WI38 (cell line): ENCODE measurements at regions not wholly inside any gene's neighbourhood (a gene's known extent, or its start where the extent isn't known, plus 50 kb on each side); places are given as distances from the start of the nearest gene placed in this dataset.

ENCODE experiments used
- H3K4me3 ChIP-seq: 2 replicates; pipeline ENCODE4 v1.5.1; 2011; ENCODE audit warnings: low read depth, mild to moderate bottlenecking, control low read depth, low read length
- TF ChIP-seq, protein P1 (sequence below): IDR thresholded peaks from 2 replicates; pipeline ENCODE4 v1.5.1; 2012; ENCODE audit warnings: low read depth, mild to moderate bottlenecking, control low read depth, low read length

GRCh38 chr5:155684417-155684816 lies 642.5 kb upstream of the SGCD start:
- H3K4me3 ChIP-seq: no peak overlapping the region
- TF ChIP-seq, protein P1, sequence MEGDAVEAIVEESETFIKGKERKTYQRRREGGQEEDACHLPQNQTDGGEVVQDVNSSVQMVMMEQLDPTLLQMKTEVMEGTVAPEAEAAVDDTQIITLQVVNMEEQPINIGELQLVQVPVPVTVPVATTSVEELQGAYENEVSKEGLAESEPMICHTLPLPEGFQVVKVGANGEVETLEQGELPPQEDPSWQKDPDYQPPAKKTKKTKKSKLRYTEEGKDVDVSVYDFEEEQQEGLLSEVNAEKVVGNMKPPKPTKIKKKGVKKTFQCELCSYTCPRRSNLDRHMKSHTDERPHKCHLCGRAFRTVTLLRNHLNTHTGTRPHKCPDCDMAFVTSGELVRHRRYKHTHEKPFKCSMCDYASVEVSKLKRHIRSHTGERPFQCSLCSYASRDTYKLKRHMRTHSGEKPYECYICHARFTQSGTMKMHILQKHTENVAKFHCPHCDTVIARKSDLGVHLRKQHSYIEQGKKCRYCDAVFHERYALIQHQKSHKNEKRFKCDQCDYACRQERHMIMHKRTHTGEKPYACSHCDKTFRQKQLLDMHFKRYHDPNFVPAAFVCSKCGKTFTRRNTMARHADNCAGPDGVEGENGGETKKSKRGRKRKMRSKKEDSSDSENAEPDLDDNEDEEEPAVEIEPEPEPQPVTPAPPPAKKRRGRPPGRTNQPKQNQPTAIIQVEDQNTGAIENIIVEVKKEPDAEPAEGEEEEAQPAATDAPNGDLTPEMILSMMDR: no peak

- no peak overlapping the region for H3K4me3 ChIP-seq
- TF ChIP-seq, protein P1: no peak
Measured at GRCh38 chr5:155686131-155686530, 640.8 kb upstream of the SGCD start.

DNA sequence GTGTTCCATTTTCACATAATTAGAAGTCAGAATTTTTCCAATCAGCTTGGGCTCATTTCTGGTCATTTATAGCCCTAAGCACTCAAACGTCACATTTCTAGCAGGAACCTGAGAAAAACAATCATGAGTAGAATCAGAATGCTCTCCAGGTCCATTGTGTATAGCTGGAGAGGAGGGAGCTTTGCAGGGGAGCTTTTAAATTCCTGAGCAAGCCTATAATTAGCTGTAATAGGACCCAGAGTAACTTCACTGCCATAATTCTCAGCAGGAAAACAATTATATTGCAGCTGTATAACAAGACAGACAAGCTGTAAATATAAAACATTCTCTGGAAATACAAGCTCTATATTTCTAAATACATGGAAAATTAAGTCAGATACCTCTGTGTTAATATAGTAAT lies 637.6 kb upstream of the SGCD start:
- TF ChIP-seq, protein P1: no peak

GRCh38 chr5:155696362-155696761 lies 630.6 kb upstream of the SGCD start:
- H3K4me3 ChIP-seq: no peak overlapping the region
- TF ChIP-seq, protein P1: no peak

More for the DNA sequence above, 637.6 kb upstream of the SGCD start:
- no peak overlapping the region for H3K4me3 ChIP-seq

DNA sequence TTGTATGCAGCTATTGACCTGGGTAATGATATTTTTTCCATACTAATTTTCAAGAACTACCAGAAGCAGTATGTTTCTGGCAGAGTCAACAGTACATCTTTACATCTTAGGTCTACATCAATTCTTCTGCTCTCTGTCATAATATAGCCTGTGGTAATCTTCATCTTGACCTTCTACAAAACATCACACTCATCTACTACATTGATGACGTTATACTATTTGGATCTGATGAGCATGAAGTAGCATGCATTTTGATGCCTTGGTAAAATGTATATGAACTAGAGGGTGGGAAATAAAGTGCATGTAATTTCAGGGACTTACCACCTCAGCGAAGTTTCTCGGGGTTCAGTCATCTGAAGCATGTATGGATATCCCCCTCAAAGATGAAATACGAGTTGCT lies 629.7 kb upstream of the SGCD start:
- no peak overlapping the region for H3K4me3 ChIP-seq
- TF ChIP-seq, protein P1: no peak

- H3K4me3 ChIP-seq: no peak overlapping the region
- TF ChIP-seq, protein P1: no peak
Measured at GRCh38 chr5:155699385-155699784, 627.6 kb upstream of the SGCD start.

- H3K4me3 ChIP-seq: no peak overlapping the region
- TF ChIP-seq, protein P1: no peak
Measured at GRCh38 chr5:155700333-155700732, 626.6 kb upstream of the SGCD start.
